Nephron progenitor cell (in vitro differentiated cells): ENCODE measurements at regions not wholly inside any gene's neighbourhood (a gene's known extent, or its start where the extent isn't known, plus 50 kb on each side); places are given as distances from the start of the nearest gene placed in this dataset.

ENCODE experiments used
- DNase-seq: peaks from one replicate; pipeline ENCODE4 v3.0.0; 2021
- H3K27ac Mint-ChIP-seq: 2 replicates; pipeline ENCODE4 v1.8.0; 2021; ENCODE audit warnings: mild to moderate bottlenecking, moderate library complexity, mixed read lengths
- H3K27me3 Mint-ChIP-seq: 2 replicates; pipeline ENCODE4 v1.8.0; 2021; ENCODE audit warnings: mild to moderate bottlenecking, low read depth, mixed read lengths; ENCODE audit not compliant: poor library complexity
- H3K36me3 Mint-ChIP-seq: 2 replicates; pipeline ENCODE4 v1.8.0; 2021; ENCODE audit warnings: low read depth, mixed read lengths
- H3K4me1 Mint-ChIP-seq: 2 replicates; pipeline ENCODE4 v1.8.0; 2021; ENCODE audit warnings: mixed read lengths
- H3K4me3 Mint-ChIP-seq: 2 replicates; pipeline ENCODE4 v1.8.0; 2021; ENCODE audit warnings: mild to moderate bottlenecking, moderate library complexity, mixed read lengths
- H3K9me3 Mint-ChIP-seq: 2 replicates; pipeline ENCODE4 v1.8.0; 2021; ENCODE audit warnings: mild to moderate bottlenecking, moderate library complexity, mixed read lengths
- CTCF ChIP-seq: fragments of 200-600 bp; sonication (generic); IDR thresholded peaks from 2 replicates; pipeline ENCODE4 v1.5.0; 2021; ENCODE audit warnings: antibody characterized with exemption

- Mint-ChIP-seq H3K27me3 (peaks cover 7% of the 10 kb centered on the region), H3K4me1 (peaks cover 83% of the 10 kb centered on the region), H3K4me3 (peak overlapping the region; percentile 40), H3K36me3 (no peaks in the 10 kb centered on the region), H3K9me3 (no peaks in the 10 kb centered on the region), H3K27ac (peak overlapping the region; percentile 58)
- TF ChIP-seq CTCF, result no peak
- DNase-seq, result no peak
Observed at GRCh38 chr9:129485145-129485774, 135.6 kb downstream of the C9orf50 start.

- Mint-ChIP-seq H3K4me1 (peaks cover 83% of the 10 kb centered on the region), H3K27me3 (peaks cover 7% of the 10 kb centered on the region), H3K36me3 (no peaks in the 10 kb centered on the region), H3K4me3 (peak overlapping the region; percentile 55), H3K27ac (peak overlapping the region; percentile 70), H3K9me3 (no peaks in the 10 kb centered on the region)
- DNase-seq, result no peak
- no peak for TF ChIP-seq CTCF
Observed at GRCh38 chr9:129484352-129485000, 136.4 kb downstream of the C9orf50 start.

- no peaks in the 10 kb centered on the region for H3K9me3 Mint-ChIP-seq
- DNase-seq, result peak; percentile 50
- no peak for TF ChIP-seq CTCF
- H3K36me3 Mint-ChIP-seq, result no peaks in the 10 kb centered on the region
- H3K4me3 Mint-ChIP-seq, result peak overlapping the region; percentile 20
- peaks cover 7% of the 10 kb centered on the region for H3K27me3 Mint-ChIP-seq
- H3K27ac Mint-ChIP-seq, result peak overlapping the region; percentile 88
- peaks cover 83% of the 10 kb centered on the region for H3K4me1 Mint-ChIP-seq
Observed at GRCh38 chr9:129483415-129484351, 137.2 kb downstream of the C9orf50 start.

- Mint-ChIP-seq H3K27me3 (peaks cover 4% of the 10 kb centered on the region), H3K4me3 (peak overlapping the region; percentile 72), H3K27ac (peak overlapping the region; percentile 92), H3K9me3 (no peaks in the 10 kb centered on the region), H3K4me1 (peaks cover 87% of the 10 kb centered on the region), H3K36me3 (no peaks in the 10 kb centered on the region)
- peak; percentile 80 for DNase-seq
- no peak for TF ChIP-seq CTCF
Observed at GRCh38 chr9:129482521-129483414, 138.1 kb downstream of the C9orf50 start.

- no peak for TF ChIP-seq CTCF
- peak overlapping the region; percentile 92 for H3K27ac Mint-ChIP-seq
- H3K9me3 Mint-ChIP-seq, result no peaks in the 10 kb centered on the region
- no peaks in the 10 kb centered on the region for H3K36me3 Mint-ChIP-seq
- H3K4me3 Mint-ChIP-seq, result peak overlapping the region; percentile 72
- H3K4me1 Mint-ChIP-seq, result peaks cover 88% of the 10 kb centered on the region
- H3K27me3 Mint-ChIP-seq, result peaks cover 4% of the 10 kb centered on the region
- DNase-seq, result no peak
Observed at GRCh38 chr9:129481810-129482511, 138.9 kb downstream of the C9orf50 start.
